ENCODE measurements at regions not wholly inside any gene's neighbourhood (a gene's known extent, or its start where the extent isn't known, plus 50 kb on each side); places are given as distances from the start of the nearest gene placed in this dataset.

DNA sequence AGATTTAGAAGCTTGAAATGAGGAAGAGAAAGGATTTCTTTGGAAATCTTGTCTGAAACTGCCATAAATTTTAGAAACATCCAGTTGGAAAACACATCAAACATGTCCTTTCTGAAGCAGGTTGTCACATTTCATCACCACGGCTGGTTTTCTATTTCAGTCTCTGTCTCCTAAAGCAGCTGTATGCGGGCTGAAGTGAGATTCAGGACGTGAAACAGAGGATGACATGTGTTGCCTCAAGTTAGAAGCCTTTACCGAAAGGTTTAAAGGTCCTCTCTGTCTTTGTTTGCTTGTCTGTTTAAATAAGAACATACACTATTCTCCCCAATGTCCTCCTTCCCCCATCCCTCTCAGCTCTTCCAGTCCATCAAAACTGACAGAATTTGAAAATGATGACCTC, 141.9 kb downstream of the SQOR start:
- ChIA-PET CTCF (interaction anchor here (0.7 kb wide), 1 partner anchor 13 kb away, joined by 4 read pairs; no protein-coding TSS in a partner anchor), POLR2A (no interaction called here), RAD21 (ENCODE audit: low non-redundant PET in 1 of 2, low total read pairs in 2 of 2, uncharacterized antibody in 2 of 2, unreplicated experiment in 2 of 2) (no interaction called here)
- Histone ChIP-seq H4K20me1 (ENCODE audit: insufficient read depth) (no peaks in the 10 kb centered on the region), H3K9ac (ENCODE audit: low read length) (no peak overlapping the region), H2AFZ (ENCODE audit: low read depth, low read length, poor library complexity, severe bottlenecking) (no peak overlapping the region), H3K9me2 (ENCODE audit: insufficient read depth) (no peaks in the 10 kb centered on the region), H3K4me3 (replicated peaks in 1 of 2; ENCODE audit: low read depth in 1 of 2, low read length in 2 of 2) (no peak overlapping the region), H3K79me2 (ENCODE audit: insufficient read depth, low read length) (no peaks in the 10 kb centered on the region), H3K27me3 (ENCODE audit: insufficient read depth, low read length) (peaks cover 34% of the 10 kb centered on the region), H3K27ac (ENCODE audit: low read depth, low read length) (no peak overlapping the region), H3K9me3 (ENCODE audit: control insufficient read depth in 1 of 2, insufficient read depth in 1 of 2, low read depth in 1 of 2, low read length in 2 of 2) (no peaks in the 10 kb centered on the region), H3K4me2 (ENCODE audit: low read length) (no peak overlapping the region), H3K36me3 (ENCODE audit: control insufficient read depth in 1 of 2, insufficient read depth in 2 of 2, low read length in 2 of 2) (no peaks in the 10 kb centered on the region), H3K4me1 (ENCODE audit: control insufficient read depth in 1 of 2, insufficient read depth in 2 of 2, low read length in 2 of 2) (no peaks in the 10 kb centered on the region)
- TF ChIP-seq CEBPB (IDR thresholded peaks at IDR 0.05; ENCODE audit: low read depth) (no peak), ELF1 (IDR thresholded peaks at IDR 0.05; ENCODE audit: borderline replicate concordance, low read depth) (no peak), SIN3A (IDR thresholded peaks at IDR 0.05; ENCODE audit: low read depth) (no peak)
- no peak for DNase-seq (ENCODE audit: low read depth, low spot score)
- intact Hi-C loops (cut with micrococcal nuclease): no loop called here
- BruUV-seq (replicated peaks): no TSS peak
- ATAC-seq: no peak

GRCh38 chr15:45777781-45778180, 143.0 kb downstream of the SQOR start:
- no peak for TF ChIP-seq EZH2phosphoT487 (IDR thresholded peaks at IDR 0.05; ENCODE audit: borderline replicate concordance)
- intact Hi-C loops (cut with micrococcal nuclease): no loop called here

More at GRCh38 chr15:45777781-45778180, 143.0 kb downstream of the SQOR start:
- DNase-seq (ENCODE audit: low read depth, low spot score) (no peak), ATAC-seq (no peak)
- RAD21 ChIA-PET (ENCODE audit: low non-redundant PET in 1 of 2, low total read pairs in 2 of 2, uncharacterized antibody in 2 of 2, unreplicated experiment in 2 of 2): no interaction called here
- Histone ChIP-seq H4K20me1 (ENCODE audit: insufficient read depth) (no peaks in the 10 kb centered on the region), H3K9me2 (ENCODE audit: insufficient read depth) (no peaks in the 10 kb centered on the region), H3K9me3 (ENCODE audit: control insufficient read depth in 1 of 2, insufficient read depth in 1 of 2, low read depth in 1 of 2, low read length in 2 of 2) (no peaks in the 10 kb centered on the region), H3K9ac (ENCODE audit: low read length) (no peak overlapping the region), H3K4me2 (ENCODE audit: low read length) (no peak overlapping the region), H3K4me1 (ENCODE audit: control insufficient read depth in 1 of 2, insufficient read depth in 2 of 2, low read length in 2 of 2) (no peaks in the 10 kb centered on the region), H3K27ac (ENCODE audit: low read depth, low read length) (no peak overlapping the region), H3K27me3 (ENCODE audit: insufficient read depth, low read length) (peaks cover 40% of the 10 kb centered on the region), H3K36me3 (ENCODE audit: control insufficient read depth in 1 of 2, insufficient read depth in 2 of 2, low read length in 2 of 2) (no peaks in the 10 kb centered on the region), H3K4me3 (replicated peaks in 1 of 2; ENCODE audit: low read depth in 1 of 2, low read length in 2 of 2) (no peak overlapping the region), H2AFZ (ENCODE audit: low read depth, low read length, poor library complexity, severe bottlenecking) (no peak overlapping the region), H3K79me2 (ENCODE audit: insufficient read depth, low read length) (no peaks in the 10 kb centered on the region)
- CTCF ChIA-PET: no interaction called here
- no TSS peak for BruUV-seq (replicated peaks)
- POLR2A ChIA-PET: no interaction called here

Measured in HCT116 (cell line).